ENCODE measurements at regions not wholly inside any gene's neighbourhood (a gene's known extent, or its start where the extent isn't known, plus 50 kb on each side); places are given as distances from the start of the nearest gene placed in this dataset.

DNA sequence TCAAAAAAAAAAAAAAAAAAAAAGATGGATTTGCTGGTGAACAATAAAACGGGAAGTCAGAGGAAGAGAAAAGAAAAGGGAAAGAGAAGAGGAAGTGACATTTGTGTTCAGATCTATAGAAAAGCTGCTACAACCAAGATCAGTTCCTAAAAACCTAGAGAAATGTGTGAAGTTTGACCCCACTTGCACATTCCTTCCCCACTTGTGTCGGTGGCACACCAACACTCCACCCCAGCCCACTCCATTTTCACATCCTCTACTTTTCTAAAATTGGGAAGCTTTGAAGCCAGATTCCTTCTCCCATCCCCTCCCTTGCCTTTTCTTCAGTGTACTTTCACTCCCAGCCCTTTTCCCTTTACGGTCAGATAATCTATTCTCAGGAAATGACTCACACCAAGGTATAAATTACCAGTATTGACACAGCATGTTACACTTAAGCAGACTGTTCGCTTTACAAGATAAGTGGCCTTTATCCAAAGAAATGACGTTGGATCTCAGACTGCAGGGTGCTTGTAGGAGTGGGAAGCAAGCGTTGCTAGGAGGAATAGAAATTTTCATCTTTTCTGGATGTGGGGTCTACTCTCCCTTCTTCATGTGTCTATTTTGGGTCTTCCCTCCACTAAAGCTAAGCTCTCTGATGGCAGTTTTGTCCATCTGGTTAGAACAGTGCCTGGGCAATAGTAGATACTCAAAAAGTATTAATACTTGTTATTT, 92.5 kb upstream of the ADGRF1 start (continued):
- TF ChIP-seq ZNF232 (CRISPR knock-in tag; IDR thresholded peaks at IDR 0.05; ENCODE audit: borderline replicate concordance) (no peak), E2F5 (CRISPR knock-in tag; conservative IDR thresholded peaks at IDR 0.05) (no peak), KDM3A (CRISPR knock-in tag; IDR thresholded peaks at IDR 0.05; ENCODE audit: low read depth) (no peak), BCL6 (CRISPR knock-in tag; IDR thresholded peaks at IDR 0.05) (peak; percentile 34; the same call in 1 of the 2 replicates), MAX (IDR thresholded peaks at IDR 0.05) (peak; percentile 48; the same call in 1 of the 2 replicates), ZNF235 (CRISPR knock-in tag; IDR thresholded peaks at IDR 0.05; ENCODE audit: borderline replicate concordance) (no peak), ZBTB37 (CRISPR knock-in tag; IDR thresholded peaks at IDR 0.05) (no peak), PHF5A (CRISPR knock-in tag; IDR thresholded peaks at IDR 0.05; ENCODE audit: low read depth, unreplicated experiment) (no peak), ZNF296 (CRISPR knock-in tag; conservative IDR thresholded peaks at IDR 0.05) (no peak), SOX6 (IDR thresholded peaks at IDR 0.05) (no peak), SOX6 (CRISPR knock-in tag; IDR thresholded peaks at IDR 0.05) (peak; percentile 75), MIXL1 (CRISPR knock-in tag; IDR thresholded peaks at IDR 0.05) (peak; percentile 93), NFE2 (CRISPR knock-in tag; IDR thresholded peaks at IDR 0.05) (no peak), AGO1 (IDR thresholded peaks at IDR 0.05; ENCODE audit: low read depth, low read length, poor library complexity, severe bottlenecking) (no peak), SP140L (CRISPR knock-in tag; IDR thresholded peaks at IDR 0.05; ENCODE audit: borderline replicate concordance) (no peak), SPEN (CRISPR knock-in tag; IDR thresholded peaks at IDR 0.05; ENCODE audit: low read depth) (no peak), ZNF354B (CRISPR knock-in tag; IDR thresholded peaks at IDR 0.05) (no peak), YEATS4 (CRISPR knock-in tag; IDR thresholded peaks at IDR 0.05; ENCODE audit: borderline replicate concordance) (0 out of 2 replicates have a peak, but pooled peaks have one; percentile 20), SNAPC2 (CRISPR knock-in tag; IDR thresholded peaks at IDR 0.05) (no peak), CERS6 (CRISPR knock-in tag; IDR thresholded peaks at IDR 0.05) (no peak)
- TF ChIP-seq, protein P1, sequence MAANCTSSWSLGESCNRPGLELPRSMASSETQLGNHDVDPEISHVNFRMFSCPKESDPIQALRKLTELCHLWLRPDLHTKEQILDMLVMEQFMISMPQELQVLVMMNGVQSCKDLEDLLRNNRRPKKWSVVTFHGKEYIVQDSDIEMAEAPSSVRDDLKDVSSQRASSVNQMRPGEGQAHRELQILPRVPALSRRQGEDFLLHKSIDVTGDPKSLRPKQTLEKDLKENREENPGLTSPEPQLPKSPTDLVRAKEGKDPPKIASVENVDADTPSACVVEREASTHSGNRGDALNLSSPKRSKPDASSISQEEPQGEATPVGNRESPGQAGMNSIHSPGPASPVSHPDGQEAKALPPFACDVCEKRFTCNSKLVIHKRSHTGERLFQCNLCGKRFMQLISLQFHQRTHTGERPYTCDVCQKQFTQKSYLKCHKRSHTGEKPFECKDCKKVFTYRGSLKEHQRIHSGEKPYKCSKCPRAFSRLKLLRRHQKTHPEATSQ (CRISPR knock-in tag; IDR thresholded peaks at IDR 0.05; ENCODE audit: borderline replicate concordance): no peak
- TF ChIP-seq, protein P2, sequence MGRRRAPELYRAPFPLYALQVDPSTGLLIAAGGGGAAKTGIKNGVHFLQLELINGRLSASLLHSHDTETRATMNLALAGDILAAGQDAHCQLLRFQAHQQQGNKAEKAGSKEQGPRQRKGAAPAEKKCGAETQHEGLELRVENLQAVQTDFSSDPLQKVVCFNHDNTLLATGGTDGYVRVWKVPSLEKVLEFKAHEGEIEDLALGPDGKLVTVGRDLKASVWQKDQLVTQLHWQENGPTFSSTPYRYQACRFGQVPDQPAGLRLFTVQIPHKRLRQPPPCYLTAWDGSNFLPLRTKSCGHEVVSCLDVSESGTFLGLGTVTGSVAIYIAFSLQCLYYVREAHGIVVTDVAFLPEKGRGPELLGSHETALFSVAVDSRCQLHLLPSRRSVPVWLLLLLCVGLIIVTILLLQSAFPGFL (CRISPR knock-in tag; IDR thresholded peaks at IDR 0.05): no peak
- TF ChIP-seq, protein P3, sequence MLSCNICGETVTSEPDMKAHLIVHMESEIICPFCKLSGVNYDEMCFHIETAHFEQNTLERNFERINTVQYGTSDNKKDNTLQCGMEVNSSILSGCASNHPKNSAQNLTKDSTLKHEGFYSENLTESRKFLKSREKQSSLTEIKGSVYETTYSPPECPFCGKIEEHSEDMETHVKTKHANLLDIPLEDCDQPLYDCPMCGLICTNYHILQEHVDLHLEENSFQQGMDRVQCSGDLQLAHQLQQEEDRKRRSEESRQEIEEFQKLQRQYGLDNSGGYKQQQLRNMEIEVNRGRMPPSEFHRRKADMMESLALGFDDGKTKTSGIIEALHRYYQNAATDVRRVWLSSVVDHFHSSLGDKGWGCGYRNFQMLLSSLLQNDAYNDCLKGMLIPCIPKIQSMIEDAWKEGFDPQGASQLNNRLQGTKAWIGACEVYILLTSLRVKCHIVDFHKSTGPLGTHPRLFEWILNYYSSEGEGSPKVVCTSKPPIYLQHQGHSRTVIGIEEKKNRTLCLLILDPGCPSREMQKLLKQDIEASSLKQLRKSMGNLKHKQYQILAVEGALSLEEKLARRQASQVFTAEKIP (CRISPR knock-in tag; IDR thresholded peaks at IDR 0.05; ENCODE audit: borderline replicate concordance): no peak
